ENCODE measurements at regions not wholly inside any gene's neighbourhood (a gene's known extent, or its start where the extent isn't known, plus 50 kb on each side); places are given as distances from the start of the nearest gene placed in this dataset.

- Histone ChIP-seq H3K4me1 (no peaks in the 10 kb centered on the region), H3K9me3 (no peaks in the 10 kb centered on the region), H3K27ac (no peak overlapping the region), H3K27me3 (no peaks in the 10 kb centered on the region), H3K36me3 (no peaks in the 10 kb centered on the region), H3K4me3 (no peak overlapping the region)
- TF ChIP-seq, protein P1, sequence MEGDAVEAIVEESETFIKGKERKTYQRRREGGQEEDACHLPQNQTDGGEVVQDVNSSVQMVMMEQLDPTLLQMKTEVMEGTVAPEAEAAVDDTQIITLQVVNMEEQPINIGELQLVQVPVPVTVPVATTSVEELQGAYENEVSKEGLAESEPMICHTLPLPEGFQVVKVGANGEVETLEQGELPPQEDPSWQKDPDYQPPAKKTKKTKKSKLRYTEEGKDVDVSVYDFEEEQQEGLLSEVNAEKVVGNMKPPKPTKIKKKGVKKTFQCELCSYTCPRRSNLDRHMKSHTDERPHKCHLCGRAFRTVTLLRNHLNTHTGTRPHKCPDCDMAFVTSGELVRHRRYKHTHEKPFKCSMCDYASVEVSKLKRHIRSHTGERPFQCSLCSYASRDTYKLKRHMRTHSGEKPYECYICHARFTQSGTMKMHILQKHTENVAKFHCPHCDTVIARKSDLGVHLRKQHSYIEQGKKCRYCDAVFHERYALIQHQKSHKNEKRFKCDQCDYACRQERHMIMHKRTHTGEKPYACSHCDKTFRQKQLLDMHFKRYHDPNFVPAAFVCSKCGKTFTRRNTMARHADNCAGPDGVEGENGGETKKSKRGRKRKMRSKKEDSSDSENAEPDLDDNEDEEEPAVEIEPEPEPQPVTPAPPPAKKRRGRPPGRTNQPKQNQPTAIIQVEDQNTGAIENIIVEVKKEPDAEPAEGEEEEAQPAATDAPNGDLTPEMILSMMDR (IDR thresholded peaks at IDR 0.05), result no peak
- intact Hi-C loops (cut with DNase I), result no loop called here
- no peak for DNase-seq (ENCODE audit: low spot score in 2 of 2)
Observed at GRCh38 chr19:30174791-30175190, 197.4 kb upstream of the ZNF536 start.

DNA sequence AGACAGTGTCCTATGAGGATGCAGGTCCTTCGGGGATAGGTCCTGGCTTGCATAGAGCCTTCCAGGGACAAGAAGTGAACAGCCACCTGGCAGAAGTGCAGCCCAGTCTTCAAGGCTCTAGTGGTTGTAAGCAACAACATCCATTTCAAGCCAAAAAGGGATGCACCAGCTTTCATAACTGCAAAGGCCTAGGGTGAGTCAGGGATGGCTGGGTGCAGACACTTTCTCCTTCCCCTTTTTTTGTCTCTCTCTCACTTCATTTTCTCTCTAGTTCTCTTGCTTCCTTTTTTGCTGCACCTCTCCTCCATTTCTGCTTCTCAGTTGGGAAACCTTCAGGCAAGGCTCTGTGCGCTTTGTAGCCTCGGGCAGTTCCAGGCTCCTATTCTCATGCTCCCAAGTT lies 196.2 kb upstream of the ZNF536 start:
- intact Hi-C loops (cut with DNase I), result no loop called here

DNA sequence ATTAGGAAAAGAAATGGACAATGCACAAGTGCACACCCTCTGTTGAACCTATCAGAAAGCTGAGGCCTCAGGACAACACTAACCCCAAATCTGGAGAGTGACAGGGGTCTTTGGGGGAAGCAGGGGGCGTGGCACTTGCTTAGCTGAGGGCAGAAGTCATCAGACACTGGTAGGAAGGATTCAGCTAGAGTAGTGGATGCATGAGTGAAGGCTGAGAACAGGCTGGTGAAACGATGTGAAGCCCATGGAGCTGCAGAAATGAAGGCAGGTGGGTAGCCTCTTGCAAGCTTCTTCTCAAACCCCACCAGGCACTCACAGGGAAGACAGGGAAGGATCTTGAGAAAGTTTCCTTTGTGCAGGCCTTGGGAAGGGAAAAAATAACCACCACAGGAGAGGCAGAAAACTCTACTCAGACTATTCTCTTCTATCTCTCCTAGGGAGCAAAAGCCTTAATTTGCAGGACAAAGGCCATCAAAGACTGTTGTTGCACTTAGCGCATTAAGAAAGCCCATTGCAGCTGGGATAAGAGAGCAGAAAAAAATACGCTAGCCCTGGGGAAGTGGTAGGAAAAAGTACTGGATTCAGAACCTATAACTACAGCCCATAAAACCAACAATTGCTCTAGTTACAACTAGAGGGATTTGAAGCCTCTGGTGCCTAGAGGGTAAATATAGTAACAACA lies 193.3 kb upstream of the ZNF536 start:
- H3K36me3 ChIP-seq, result no peaks in the 10 kb centered on the region
- TF ChIP-seq, protein P1 (IDR thresholded peaks at IDR 0.05), result no peak
- H3K27me3 ChIP-seq, result no peaks in the 10 kb centered on the region
- no peak for DNase-seq (ENCODE audit: low spot score in 2 of 2)
- no peak overlapping the region for H3K27ac ChIP-seq
- H3K4me3 ChIP-seq, result no peak overlapping the region
- peaks cover 8 to 16% of the 10 kb centered on the region in 2 donors for H3K9me3 ChIP-seq
- intact Hi-C loops (cut with DNase I), result no loop called here
- no peaks in the 10 kb centered on the region for H3K4me1 ChIP-seq

More for the DNA sequence above, 196.2 kb upstream of the ZNF536 start:
- Histone ChIP-seq H3K27ac (no peak overlapping the region), H3K9me3 (no peaks in the 10 kb centered on the region), H3K36me3 (no peaks in the 10 kb centered on the region), H3K27me3 (no peaks in the 10 kb centered on the region), H3K4me3 (no peak overlapping the region), H3K4me1 (no peaks in the 10 kb centered on the region)
- no peak for DNase-seq (ENCODE audit: low spot score in 2 of 2)
- TF ChIP-seq, protein P1 (IDR thresholded peaks at IDR 0.05), result no peak

DNA sequence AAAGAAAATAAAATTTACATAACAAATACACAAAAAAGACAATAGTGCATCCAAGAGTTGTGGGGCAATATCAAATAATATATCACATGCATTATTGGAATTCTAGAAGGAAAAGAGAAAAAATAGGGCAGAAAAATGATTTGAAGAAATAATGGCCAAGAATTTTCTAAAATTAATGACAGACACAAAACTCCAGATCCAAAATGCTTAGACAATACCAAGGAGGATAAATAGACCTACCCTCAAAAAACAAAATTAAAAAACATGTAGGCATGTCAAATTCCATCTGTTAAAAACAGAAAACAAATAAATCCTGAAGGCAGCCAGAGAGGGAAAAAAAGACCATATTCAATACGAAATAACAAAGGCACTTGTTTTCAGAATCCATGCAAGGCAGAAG lies 191.5 kb upstream of the ZNF536 start:
- TF ChIP-seq, protein P1 (IDR thresholded peaks at IDR 0.05), result no peak
- intact Hi-C loops (cut with DNase I), result no loop called here
- Histone ChIP-seq H3K27ac (no peak overlapping the region), H3K27me3 (no peaks in the 10 kb centered on the region), H3K36me3 (no peaks in the 10 kb centered on the region), H3K4me3 (no peak overlapping the region), H3K9me3 (peaks cover 11 to 24% of the 10 kb centered on the region in 2 donors), H3K4me1 (no peaks in the 10 kb centered on the region)
- DNase-seq (ENCODE audit: low spot score in 2 of 2), result no peak

- TF ChIP-seq, protein P1 (IDR thresholded peaks at IDR 0.05), result no peak
- no peak overlapping the region for H3K27ac ChIP-seq
- no peak overlapping the region for H3K4me3 ChIP-seq
- peaks cover 11 to 24% of the 10 kb centered on the region in 2 donors for H3K9me3 ChIP-seq
- no peaks in the 10 kb centered on the region for H3K36me3 ChIP-seq
- no peak for DNase-seq (ENCODE audit: low spot score in 2 of 2)
- H3K4me1 ChIP-seq, result no peaks in the 10 kb centered on the region
- intact Hi-C loops (cut with DNase I), result no loop called here
- no peaks in the 10 kb centered on the region for H3K27me3 ChIP-seq
Observed at GRCh38 chr19:30183807-30184490, 188.2 kb upstream of the ZNF536 start.
